Heart right ventricle (tissue), 16 donors: ENCODE measurements at regions not wholly inside any gene's neighbourhood (a gene's known extent, or its start where the extent isn't known, plus 50 kb on each side); places are given as distances from the start of the nearest gene placed in this dataset.

Source experiments
- ATAC-seq, 8 donors: fragments of 200-7000 bp; cut with Tn5 transposase; one replicate each; pipeline ENCODE4 v1.9.1; 2020; ENCODE audit warnings: mild to moderate bottlenecking in 8 of 8, moderate library complexity in 8 of 8, moderate number of reproducible peaks in 1 of 8
- DNase-seq, 2 donors: peaks; one replicate each; pipeline ENCODE4 v3.0.0-alpha.2; 2020
- H3K27ac ChIP-seq, 10 donors: fragments of 200-600 bp; sonication (generic) in 2 of 10; one replicate each; pipeline versions ENCODE4 v1.5.0 to v1.8.0; 2020 to 2022; ENCODE audit warnings: mild to moderate bottlenecking in 3 of 10
- H3K27me3 ChIP-seq, 7 donors: fragments of 200-600 bp; one replicate each; pipeline ENCODE4 v1.8.0; 2021 to 2022; ENCODE audit warnings: mild to moderate bottlenecking in 2 of 7
- H3K36me3 ChIP-seq, 9 donors: fragments of 200-600 bp; sonication (generic) in 1 of 9; one replicate each; pipeline versions ENCODE4 v1.5.0 to v1.8.0; 2020 to 2022; ENCODE audit warnings: mild to moderate bottlenecking in 2 of 9
- H3K4me1 ChIP-seq, 9 donors: fragments of 200-600 bp; sonication (generic) in 1 of 9; one replicate each; pipeline versions ENCODE4 v1.5.0 to v1.8.0; 2020 to 2022; ENCODE audit warnings: mild to moderate bottlenecking in 4 of 9
- H3K4me3 ChIP-seq, 10 donors: fragments of 200-600 bp; sonication (generic) in 2 of 10; one replicate each; pipeline versions ENCODE4 v1.5.0 to v1.8.0; 2020 to 2022; ENCODE audit warnings: mild to moderate bottlenecking in 7 of 10, moderate library complexity in 2 of 10
- H3K9me3 ChIP-seq, 11 donors: fragments of 200-600 bp in 10 of 11; sonication (generic) in 2 of 11; one replicate each; pipeline versions ENCODE4 v1.5.0 to v1.8.0; 2013 to 2022; ENCODE audit warnings: mild to moderate bottlenecking in 2 of 11, control low read depth in 1 of 11, moderate library complexity in 1 of 11
- WGBS, 2 donors: extraction: QIAGEN DNeasy Blood & Tissue Kit; methylation state at CpG; one replicate each; pipeline ENCODE4 v1.1.7; 2013; ENCODE audit warnings: inconsistent platforms in 1 of 2; 5-methylcytosine and 5-hydroxymethylcytosine counted together
- intact Hi-C, 10 donors: fragments of 100-400 bp; cut with DNase I; formaldehyde crosslinking; loops; one replicate each; pipeline versions ENCODE4 v1.11.1 to v1.14.2; 2022
- TF ChIP-seq, protein P1 (sequence below), 9 donors: fragments of 200-600 bp; sonication (generic) in 2 of 9; IDR thresholded peaks; one replicate each; pipeline versions ENCODE4 v1.5.0 to v1.8.0; 2021 to 2022; ENCODE audit warnings: antibody characterized with exemption in 9 of 9, mild to moderate bottlenecking in 5 of 9, moderate library complexity in 1 of 9
- donor health status: Arrhythmogenic right ventricular cardiomyopathy.
- donor health status: ischemic (EF 13 %, LVEDD 7.1; RV severe dilation, severe dysfunction).
- donor health status: healthy with polysubstance abuse.
- donor health status: DM: no; HTN: yes; CAD: no.
- donor health status: DM: no; HTN: no; CAD: no.
- donor health status: ischemic (EF 25% LVEDD 6.9; RV normal size, moderate dysfunction).
- donor health status: ischemic (EF 25% LVEDD 5.7; RV mildly dilated, moderate dysfunction).
- donor health status: healthy.
- donor health status: DM: yes; HTN: yes; CAD: no.
- donor health status: Ischemic cardiomyopathy.
- donor health status: ischemic (EF 35%, LVEDD 5.7; RV mildly dilated, moderate dysfunction).
- donor health status: nonischemic (EF 11% LVEDD 7.7; RV severe dilation, severe dysfunction).
- donor health status: DM: yes; HTN: yes; CAD: no.
- donor health status: PGD.
- donor health status: ischemic (EF 29% LVEDD 5.4; RV normal size, mild dysfunction).
- donor health status: nonischemic (EF 23%, LVEDD 6.1; RV moderate dilation, normal function).

DNA sequence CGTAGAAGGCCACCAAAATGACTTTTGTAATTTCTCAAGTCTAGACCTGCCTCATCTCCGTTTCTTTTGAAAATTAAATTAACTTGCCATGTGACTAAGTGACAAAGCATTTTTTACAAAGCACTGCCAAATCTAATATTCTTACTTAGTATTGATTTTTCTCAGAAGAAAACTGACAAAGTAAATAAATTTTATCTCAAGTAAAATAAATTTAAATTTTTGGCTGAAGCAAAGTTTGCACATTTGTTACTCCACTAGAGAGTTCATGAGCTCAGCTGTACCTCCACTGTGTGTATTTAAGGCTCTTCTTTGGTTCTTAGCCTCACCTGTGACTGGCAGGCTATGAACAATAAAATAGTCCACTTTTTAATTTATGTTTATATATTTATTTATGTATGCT, 441.1 kb upstream of the PCDH10 start:
- Histone ChIP-seq H3K36me3 (no peaks in the 10 kb centered on the region), H3K27me3 (no peaks in the 10 kb centered on the region), H3K9me3 (peaks cover 0 to 4% (median 0%) of the 10 kb centered on the region in 11 donors), H3K4me3 (no peak overlapping the region), H3K27ac (no peak overlapping the region), H3K4me1 (no peaks in the 10 kb centered on the region)
- intact Hi-C loops, result no loop called here
- 68 to 80% methylated on average over 2 of the region's 2 CpGs for WGBS, 2 donors
- TF ChIP-seq, protein P1, sequence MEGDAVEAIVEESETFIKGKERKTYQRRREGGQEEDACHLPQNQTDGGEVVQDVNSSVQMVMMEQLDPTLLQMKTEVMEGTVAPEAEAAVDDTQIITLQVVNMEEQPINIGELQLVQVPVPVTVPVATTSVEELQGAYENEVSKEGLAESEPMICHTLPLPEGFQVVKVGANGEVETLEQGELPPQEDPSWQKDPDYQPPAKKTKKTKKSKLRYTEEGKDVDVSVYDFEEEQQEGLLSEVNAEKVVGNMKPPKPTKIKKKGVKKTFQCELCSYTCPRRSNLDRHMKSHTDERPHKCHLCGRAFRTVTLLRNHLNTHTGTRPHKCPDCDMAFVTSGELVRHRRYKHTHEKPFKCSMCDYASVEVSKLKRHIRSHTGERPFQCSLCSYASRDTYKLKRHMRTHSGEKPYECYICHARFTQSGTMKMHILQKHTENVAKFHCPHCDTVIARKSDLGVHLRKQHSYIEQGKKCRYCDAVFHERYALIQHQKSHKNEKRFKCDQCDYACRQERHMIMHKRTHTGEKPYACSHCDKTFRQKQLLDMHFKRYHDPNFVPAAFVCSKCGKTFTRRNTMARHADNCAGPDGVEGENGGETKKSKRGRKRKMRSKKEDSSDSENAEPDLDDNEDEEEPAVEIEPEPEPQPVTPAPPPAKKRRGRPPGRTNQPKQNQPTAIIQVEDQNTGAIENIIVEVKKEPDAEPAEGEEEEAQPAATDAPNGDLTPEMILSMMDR (IDR thresholded peaks at IDR 0.05), result no peak
- ATAC-seq (no peak), DNase-seq (no peak)

DNA sequence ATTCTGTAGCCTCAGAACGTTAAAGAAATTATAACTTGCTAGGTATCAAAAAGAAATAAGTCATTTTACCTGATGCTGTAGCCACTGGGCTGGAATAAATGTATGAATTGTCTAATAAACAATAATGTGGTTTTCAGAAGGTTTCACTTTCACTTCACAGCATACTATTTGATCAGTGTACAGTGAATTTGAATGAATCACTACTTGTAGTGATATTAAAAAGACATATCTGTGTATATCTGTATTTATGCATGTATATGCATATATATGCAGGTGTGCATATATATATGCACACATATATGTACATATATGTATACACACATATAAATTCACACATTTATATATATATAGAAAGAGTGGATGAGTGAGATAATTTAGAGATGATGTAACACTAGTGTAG, 440.0 kb upstream of the PCDH10 start:
- TF ChIP-seq, protein P1 (IDR thresholded peaks at IDR 0.05), result no peak
- no peaks in the 10 kb centered on the region for H3K27me3 ChIP-seq
- intact Hi-C loops, result no loop called here
- H3K36me3 ChIP-seq, result no peaks in the 10 kb centered on the region
- H3K4me3 ChIP-seq, result no peak overlapping the region
- WGBS, 2 donors, result 48 to 51% methylated on average over 1 of the region's 1 CpG
- H3K4me1 ChIP-seq, result no peaks in the 10 kb centered on the region
- peaks cover 0 to 4% (median 0%) of the 10 kb centered on the region in 11 donors for H3K9me3 ChIP-seq
- ATAC-seq (no peak), DNase-seq (no peak)
- H3K27ac ChIP-seq, result no peak overlapping the region

DNA sequence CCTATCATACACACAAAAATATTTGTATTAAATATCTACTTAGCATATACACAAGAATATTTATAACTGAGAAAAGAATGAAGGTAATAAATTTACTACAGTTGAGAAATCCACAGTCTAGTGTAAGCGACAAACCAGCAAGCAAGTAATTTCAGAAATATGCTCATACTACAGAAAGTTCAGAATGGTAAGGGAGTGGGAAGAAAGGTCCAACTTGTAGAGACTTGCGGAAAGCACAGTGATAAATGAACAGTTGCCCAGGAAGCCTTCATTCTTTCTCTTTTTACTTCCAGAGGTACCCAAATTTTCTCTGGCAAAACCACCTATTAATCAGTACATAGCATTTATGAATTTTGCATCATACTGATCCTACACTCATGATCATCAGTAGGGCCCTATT, 438.1 kb upstream of the PCDH10 start:
- Histone ChIP-seq H3K9me3 (peaks cover 0 to 4% (median 0%) of the 10 kb centered on the region in 11 donors), H3K4me1 (no peaks in the 10 kb centered on the region), H3K36me3 (no peaks in the 10 kb centered on the region), H3K4me3 (no peak overlapping the region), H3K27me3 (no peaks in the 10 kb centered on the region), H3K27ac (no peak overlapping the region)
- WGBS, 2 donors, result 94 to 96% methylated on average over 2 of the region's 2 CpGs
- ATAC-seq (no peak), DNase-seq (no peak)
- intact Hi-C loops, result no loop called here
- TF ChIP-seq, protein P1 (IDR thresholded peaks at IDR 0.05), result no peak

DNA sequence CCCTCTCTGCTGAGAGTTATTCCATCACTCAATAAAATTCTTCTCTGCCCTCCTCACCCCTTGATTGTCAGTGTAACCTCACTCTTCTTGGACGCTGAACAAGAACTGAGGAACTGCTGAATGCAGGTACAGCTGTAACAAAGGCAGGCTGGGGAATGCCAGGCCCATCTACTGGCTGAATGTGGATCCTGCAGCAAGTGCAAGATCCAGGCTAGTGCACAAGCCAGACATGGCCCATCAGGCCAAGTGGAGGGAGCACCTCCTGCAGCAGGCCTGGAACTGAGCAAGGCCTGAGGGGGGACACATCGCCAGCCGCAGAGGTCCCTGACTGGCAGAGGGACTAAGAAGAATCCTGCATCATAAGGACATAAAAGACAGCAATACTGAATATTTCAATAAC, 411.8 kb upstream of the PCDH10 start:
- no peak for ATAC-seq
- WGBS, 2 donors, result 90% methylated on average over 3 of the region's 3 CpGs
- no peak for DNase-seq

More for the DNA sequence above, 411.8 kb upstream of the PCDH10 start:
- no peaks in the 10 kb centered on the region for H3K36me3 ChIP-seq
- H3K4me1 ChIP-seq, result no peaks in the 10 kb centered on the region
- intact Hi-C loops, result no loop called here
- H3K27ac ChIP-seq, result no peak overlapping the region
- H3K9me3 ChIP-seq, result no peaks in the 10 kb centered on the region
- H3K27me3 ChIP-seq, result no peaks in the 10 kb centered on the region
- H3K4me3 ChIP-seq, result no peak overlapping the region
- TF ChIP-seq, protein P1 (IDR thresholded peaks at IDR 0.05), result no peak
